VCaP (cell line): ENCODE measurements at regions not wholly inside any gene's neighbourhood (a gene's known extent, or its start where the extent isn't known, plus 50 kb on each side); places are given as distances from the start of the nearest gene placed in this dataset.
"Not testable (repeated sequence)": the region's sequence is repeated elsewhere in the genome, so short reads cannot be mapped to it uniquely, and the experiment has no call there.

ENCODE experiments used
- H3K27ac ChIP-seq: fragments of 450-650 bp; 2 replicates; pipeline ENCODE4 v1.5.1; 2017
- TF ChIP-seq, protein P1 (sequence below): fragments of 450-650 bp; conservative IDR thresholded peaks from 2 replicates; pipeline ENCODE4 v1.5.1; 2017; ENCODE audit warnings: mild to moderate bottlenecking, moderate library complexity

DNA sequence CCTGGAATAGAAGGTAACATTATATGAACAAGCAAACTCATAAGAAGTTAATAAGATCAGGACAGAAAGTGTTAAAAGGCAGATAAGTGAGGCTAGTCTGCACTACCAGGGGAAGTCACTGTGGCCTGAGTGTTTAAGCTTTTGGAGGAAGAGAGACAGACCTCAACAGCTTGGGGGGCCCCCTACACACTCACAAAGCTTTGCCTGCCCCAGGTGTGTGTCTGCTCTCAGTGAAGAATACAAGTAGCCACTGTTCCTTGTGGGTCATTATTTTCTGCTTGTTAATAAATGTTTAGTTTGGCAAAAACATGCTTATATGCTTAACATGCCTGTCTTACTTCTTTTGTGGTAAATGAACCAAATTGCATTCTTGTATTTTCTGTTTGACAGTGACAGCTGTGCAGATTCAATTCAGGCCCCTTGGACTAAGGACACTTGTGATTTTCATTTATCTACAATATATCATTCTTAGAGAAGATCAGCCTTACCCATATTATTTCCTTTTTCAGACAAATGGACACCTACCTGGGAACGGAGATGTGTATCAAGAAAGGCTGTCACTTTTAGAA lies 50.7 kb upstream of the C12orf71 start:
- H3K27ac ChIP-seq, result no peak overlapping the region

DNA sequence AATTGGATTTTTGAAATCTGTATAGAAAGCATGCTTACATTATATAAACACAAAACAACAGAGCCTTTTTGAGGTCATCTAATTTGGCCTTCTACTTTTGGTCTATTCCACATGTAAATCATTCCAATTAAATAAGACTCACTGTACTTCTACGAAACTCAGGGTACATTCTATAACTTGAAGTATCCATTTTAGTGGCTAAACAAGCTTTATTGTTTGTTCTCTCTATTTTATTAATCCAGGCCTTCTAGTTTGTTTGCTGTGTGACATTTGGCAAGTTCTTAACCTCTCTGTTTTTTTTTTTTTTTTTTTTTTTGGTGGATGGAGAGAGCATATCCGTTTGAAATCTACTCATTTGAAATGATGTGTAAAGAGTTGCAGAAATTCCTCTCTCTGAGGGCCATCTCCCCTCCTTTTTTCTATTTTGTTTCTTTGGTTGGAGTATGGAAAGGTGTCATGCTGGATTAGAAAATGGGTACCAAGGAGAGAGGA lies 58.1 kb upstream of the C12orf71 start:
- no peak overlapping the region for H3K27ac ChIP-seq
- TF ChIP-seq, protein P1, sequence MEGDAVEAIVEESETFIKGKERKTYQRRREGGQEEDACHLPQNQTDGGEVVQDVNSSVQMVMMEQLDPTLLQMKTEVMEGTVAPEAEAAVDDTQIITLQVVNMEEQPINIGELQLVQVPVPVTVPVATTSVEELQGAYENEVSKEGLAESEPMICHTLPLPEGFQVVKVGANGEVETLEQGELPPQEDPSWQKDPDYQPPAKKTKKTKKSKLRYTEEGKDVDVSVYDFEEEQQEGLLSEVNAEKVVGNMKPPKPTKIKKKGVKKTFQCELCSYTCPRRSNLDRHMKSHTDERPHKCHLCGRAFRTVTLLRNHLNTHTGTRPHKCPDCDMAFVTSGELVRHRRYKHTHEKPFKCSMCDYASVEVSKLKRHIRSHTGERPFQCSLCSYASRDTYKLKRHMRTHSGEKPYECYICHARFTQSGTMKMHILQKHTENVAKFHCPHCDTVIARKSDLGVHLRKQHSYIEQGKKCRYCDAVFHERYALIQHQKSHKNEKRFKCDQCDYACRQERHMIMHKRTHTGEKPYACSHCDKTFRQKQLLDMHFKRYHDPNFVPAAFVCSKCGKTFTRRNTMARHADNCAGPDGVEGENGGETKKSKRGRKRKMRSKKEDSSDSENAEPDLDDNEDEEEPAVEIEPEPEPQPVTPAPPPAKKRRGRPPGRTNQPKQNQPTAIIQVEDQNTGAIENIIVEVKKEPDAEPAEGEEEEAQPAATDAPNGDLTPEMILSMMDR, result no peak

More for the DNA sequence above, 50.7 kb upstream of the C12orf71 start:
- TF ChIP-seq, protein P1, result no peak

DNA sequence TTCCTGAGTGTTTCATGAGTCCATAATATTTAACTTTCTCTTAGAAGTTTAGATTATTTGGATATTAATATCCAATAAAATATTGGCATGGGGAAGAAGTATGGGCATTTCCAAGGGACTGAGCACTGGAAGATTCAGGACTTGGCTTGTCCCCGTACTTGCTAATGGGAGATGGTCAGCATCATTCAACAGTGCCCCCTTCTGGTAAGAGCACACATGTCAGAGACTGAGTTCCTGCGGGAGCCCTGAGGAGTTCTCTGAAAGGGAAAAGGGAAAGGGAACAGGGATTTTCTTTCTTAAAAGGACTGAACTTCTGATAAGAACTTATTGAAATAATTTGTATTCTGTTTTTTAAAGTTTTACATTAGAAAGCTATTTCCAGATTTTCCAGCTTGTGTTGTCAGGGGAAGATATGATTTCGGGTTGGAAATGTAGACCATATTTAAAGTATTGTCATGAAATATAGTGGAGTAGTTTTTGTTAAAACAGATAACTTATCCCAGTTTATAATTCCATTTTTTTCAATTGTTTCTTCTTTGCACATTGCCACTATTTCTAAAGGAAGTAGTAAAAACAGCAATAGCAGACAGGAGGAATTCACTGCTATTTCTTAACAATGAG lies 59.8 kb upstream of the C12orf71 start:
- TF ChIP-seq, protein P1, result peak; percentile 94
- no peak overlapping the region for H3K27ac ChIP-seq

DNA sequence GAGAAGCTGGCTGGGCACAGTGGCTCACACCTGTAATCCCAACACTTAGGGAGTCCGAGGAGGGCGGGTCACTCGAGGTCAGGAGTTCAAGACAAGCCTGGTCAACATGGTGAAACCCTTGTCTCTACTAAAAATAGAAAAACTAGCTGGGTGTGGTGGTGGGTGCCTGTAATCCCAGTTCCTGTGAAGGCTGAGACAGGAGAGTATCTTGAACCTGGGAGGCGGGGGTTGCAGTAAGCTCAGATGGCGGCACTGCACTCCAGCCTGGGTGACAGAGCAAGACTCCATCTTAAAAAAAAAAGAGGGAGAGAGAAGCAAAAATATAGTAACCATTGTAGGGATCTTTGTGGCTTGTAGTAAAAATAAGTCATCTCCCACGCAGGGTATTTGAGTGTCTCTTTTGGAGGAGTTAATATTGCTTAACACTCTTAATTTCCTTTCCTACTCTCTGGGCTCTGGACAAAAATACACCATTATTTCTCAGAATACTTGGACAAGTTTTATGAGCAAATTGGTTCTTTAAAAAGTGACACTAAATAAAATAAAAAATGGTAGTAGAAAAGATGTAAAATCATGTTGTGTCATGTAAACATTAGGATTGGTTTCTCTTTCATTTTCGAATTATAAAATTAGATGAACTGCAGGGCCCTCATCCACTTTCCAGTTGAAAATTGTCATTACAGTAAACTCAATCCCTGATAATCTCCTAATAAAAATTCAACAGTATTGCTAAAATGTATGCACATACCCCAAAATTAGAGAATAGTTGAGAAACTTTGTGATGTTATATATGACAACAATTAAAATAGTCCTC lies 61.1 kb upstream of the C12orf71 start:
- TF ChIP-seq, protein P1, result no peak

DNA sequence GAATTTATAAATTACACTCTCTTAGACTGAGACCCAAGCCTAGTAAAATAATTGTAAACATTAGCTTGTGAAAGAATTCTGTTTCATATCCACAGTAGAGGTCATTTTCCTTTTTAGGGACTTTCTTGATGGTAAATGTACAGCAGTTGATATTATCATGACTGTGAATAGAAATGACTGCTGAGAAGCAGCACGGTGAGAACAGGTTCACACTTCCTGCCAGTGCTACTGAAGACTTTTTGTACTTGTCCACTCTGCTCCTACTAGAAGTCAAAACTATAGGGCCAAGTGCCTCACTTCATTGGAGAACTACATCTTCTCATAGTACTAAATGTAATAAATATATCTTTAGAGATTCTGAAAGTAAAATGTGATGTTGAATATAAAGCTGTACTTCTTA lies 63.3 kb upstream of the C12orf71 start:
- H3K27ac ChIP-seq, result not testable (repeated sequence)

More for the DNA sequence above, 61.1 kb upstream of the C12orf71 start:
- H3K27ac ChIP-seq, result no peak overlapping the region

DNA sequence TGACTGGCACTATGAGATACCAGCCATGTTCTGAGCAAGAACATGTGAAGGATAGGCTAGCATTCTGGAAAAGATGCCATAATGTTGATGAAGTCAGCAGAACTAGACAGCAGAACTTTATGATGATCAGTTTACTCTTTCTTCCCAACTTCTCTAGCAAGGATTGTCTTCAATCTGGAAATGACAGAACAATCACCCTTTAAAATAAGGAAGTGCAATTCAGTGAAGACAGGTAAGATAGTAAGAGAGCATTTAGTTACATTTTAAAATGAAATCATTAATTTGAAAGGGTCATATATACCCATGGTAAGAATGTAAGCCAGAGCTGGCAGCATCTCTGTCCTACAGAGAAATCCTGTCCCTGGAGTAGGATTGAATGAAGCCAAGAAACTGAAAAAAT lies 66.0 kb upstream of the C12orf71 start:
- TF ChIP-seq, protein P1, result no peak
- no peak overlapping the region for H3K27ac ChIP-seq

DNA sequence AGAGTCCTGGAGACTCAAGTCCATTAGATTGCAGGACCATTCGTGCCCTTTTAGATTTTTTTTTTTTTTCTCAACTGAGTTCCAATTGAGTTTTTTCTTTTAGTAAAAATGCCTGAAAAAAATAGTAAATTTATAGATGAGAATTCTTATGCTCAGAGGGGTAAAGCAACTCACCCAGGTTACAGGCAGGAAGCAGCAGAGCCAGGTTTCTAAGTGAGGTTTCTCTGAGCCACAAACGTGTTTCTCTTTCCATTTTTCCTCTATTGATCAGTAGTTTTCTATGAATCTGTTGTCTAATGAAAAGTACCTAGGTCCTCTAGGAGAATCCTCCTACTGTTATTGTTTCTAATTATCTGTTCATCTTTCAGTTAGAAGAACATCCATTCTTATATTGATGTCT lies 66.4 kb upstream of the C12orf71 start:
- TF ChIP-seq, protein P1, result no peak
- H3K27ac ChIP-seq, result no peak overlapping the region
